PC-3 (cell line): ENCODE measurements at regions not wholly inside any gene's neighbourhood (a gene's known extent, or its start where the extent isn't known, plus 50 kb on each side); places are given as distances from the start of the nearest gene placed in this dataset.

Experiments
- ATAC-seq: fragments of 200-7000 bp; cut with Tn5 transposase; 2 replicates; pipeline ENCODE4 v1.9.1; 2020; ENCODE audit warnings: mild to moderate bottlenecking, moderate library complexity
- BruUV-seq: library from RNA; stranded (reverse); fragments of 400-500 nt; replicated peaks from 2 replicates; lab custom pipeline; 2021; lab: Mats Ljungman, UMichigan
- CTCF ChIA-PET: fragments of 300-600 bp; sonication (Branson Sonifier 250); formaldehyde crosslinking; loops from one replicate; lab custom pipeline; 2022; ENCODE audit warnings: antibody characterized with exemption; lab: Charles Lee
- POLR2A ChIA-PET: fragments of 300-600 bp; sonication (Branson Sonifier 250); formaldehyde crosslinking; loops from one replicate; lab custom pipeline; 2022; ENCODE audit warnings: antibody characterized with exemption; ENCODE audit not compliant: unreplicated experiment; lab: Charles Lee
- DNase-seq: peaks from one replicate; pipeline ENCODE4 v3.0.0-alpha.2; 2015
- H2AFZ ChIP-seq: fragments of 300-600 bp; sonication (generic); 2 replicates; pipeline ENCODE4 v1.6.0; 2016; ENCODE audit warnings: antibody characterized with exemption, low read length
- H3F3A ChIP-seq: fragments of 300-600 bp; sonication (generic); one replicate; pipeline ENCODE4 v1.6.0; 2017; ENCODE audit warnings: antibody characterized with exemption, low read length, control low read depth, mild to moderate bottlenecking; ENCODE audit not compliant: unreplicated experiment
- H3K27ac ChIP-seq: fragments of 300-600 bp; sonication (generic); 2 replicates; pipeline ENCODE4 v1.5.1; 2016; ENCODE audit warnings: mild to moderate bottlenecking, low read length
- H3K27me3 ChIP-seq: fragments of 300-600 bp; sonication (generic); 2 replicates; pipeline ENCODE4 v1.6.1; 2016; ENCODE audit warnings: low read length, mixed read lengths
- H3K36me3 ChIP-seq: fragments of 300-600 bp; sonication (generic); 2 replicates; pipeline ENCODE4 v1.6.1; 2016; ENCODE audit warnings: low read depth, mixed run types, low read length, mixed read lengths
- H3K4me1 ChIP-seq: fragments of 300-600 bp; sonication (generic); 2 replicates; pipeline ENCODE4 v1.5.1; 2016; ENCODE audit warnings: low read length; ENCODE audit not compliant: insufficient read depth
- H3K4me2 ChIP-seq: fragments of 300-600 bp; sonication (generic); 2 replicates; pipeline ENCODE4 v1.6.0; 2016; ENCODE audit warnings: low read length
- H3K4me3 ChIP-seq: fragments of 300-600 bp; sonication (generic); 2 replicates; pipeline ENCODE4 v1.5.1; 2016; ENCODE audit warnings: mild to moderate bottlenecking, low read length, mixed read lengths
- H3K79me2 ChIP-seq: fragments of 300-600 bp; sonication (generic); 2 replicates; pipeline ENCODE4 v1.6.1; 2017; ENCODE audit warnings: low read length, mixed read lengths
- H3K9ac ChIP-seq: fragments of 300-600 bp; sonication (generic); 2 replicates; pipeline ENCODE4 v1.6.0; 2016; ENCODE audit warnings: mild to moderate bottlenecking, low read length
- H3K9me2 ChIP-seq: fragments of 300-600 bp; sonication (generic); replicated peaks from 2 replicates; pipeline ENCODE4 v1.6.1; 2016; ENCODE audit warnings: mixed run types, low read length, mixed read lengths
- H3K9me3 ChIP-seq: fragments of 300-600 bp; sonication (generic); 2 replicates; pipeline ENCODE4 v1.6.1; 2016; ENCODE audit warnings: low read length, mixed read lengths
- H4K20me1 ChIP-seq: fragments of 300-600 bp; sonication (generic); 2 replicates; pipeline ENCODE4 v1.6.1; 2016; ENCODE audit warnings: low read length, mixed read lengths
- EZH2 ChIP-seq: fragments of 300-600 bp; sonication (generic); IDR thresholded peaks from one replicate; pipeline ENCODE4 v1.6.1; 2017; ENCODE audit warnings: antibody characterized with exemption, mild to moderate bottlenecking, low read length; ENCODE audit not compliant: unreplicated experiment
- EZH2phosphoT487 ChIP-seq: fragments of 300-600 bp; sonication (generic); IDR thresholded peaks from 2 replicates; pipeline ENCODE4 v1.6.1; 2018; ENCODE audit warnings: mild to moderate bottlenecking, antibody characterized with exemption, low read length, borderline replicate concordance
- intact Hi-C: fragments of 100-400 bp; cut with micrococcal nuclease; formaldehyde crosslinking; loops from 2 replicates; pipeline ENCODE4 v1.9.0; 2023
- TF ChIP-seq, protein P1 (sequence below): fragments of 300-600 bp; sonication (generic); conservative IDR thresholded peaks from 2 replicates; pipeline ENCODE4 v1.5.1; 2017; ENCODE audit warnings: antibody characterized with exemption, low read depth, mild to moderate bottlenecking, low read length

DNA sequence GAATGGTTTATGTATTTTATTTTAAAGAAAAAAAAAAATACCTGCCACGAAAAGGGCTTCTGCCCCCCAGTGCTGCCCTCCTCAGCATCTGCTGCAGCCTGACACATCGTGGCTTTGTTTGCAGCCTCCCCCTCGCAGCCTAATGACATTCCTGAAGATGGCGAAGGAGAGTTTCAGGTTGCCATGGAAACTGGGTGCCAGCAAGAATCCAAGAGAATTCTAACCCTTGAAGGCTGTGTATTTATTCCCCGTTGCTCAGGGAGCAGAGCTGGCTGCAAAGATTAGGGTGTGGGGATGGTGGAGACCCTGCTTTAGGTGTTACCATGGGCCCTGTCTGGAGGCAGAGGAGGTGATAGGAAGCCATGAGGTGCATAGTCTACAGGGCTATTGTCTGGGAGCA, 126.6 kb downstream of the NSG2 start:
- Histone ChIP-seq H3K27ac (no peak overlapping the region), H3K4me3 (no peak overlapping the region), H3K79me2 (no peaks in the 10 kb centered on the region), H3K27me3 (peaks cover 52% of the 10 kb centered on the region), H2AFZ (no peak overlapping the region), H3K36me3 (no peaks in the 10 kb centered on the region), H3K9ac (no peak overlapping the region), H3F3A (no peaks in the 10 kb centered on the region), H3K9me2 (no peaks in the 10 kb centered on the region), H3K4me1 (no peaks in the 10 kb centered on the region), H4K20me1 (no peaks in the 10 kb centered on the region), H3K4me2 (no peak overlapping the region), H3K9me3 (no peaks in the 10 kb centered on the region)
- CTCF ChIA-PET, result no interaction called here
- no peak for TF ChIP-seq EZH2
- TF ChIP-seq EZH2phosphoT487, result no peak
- TF ChIP-seq, protein P1, sequence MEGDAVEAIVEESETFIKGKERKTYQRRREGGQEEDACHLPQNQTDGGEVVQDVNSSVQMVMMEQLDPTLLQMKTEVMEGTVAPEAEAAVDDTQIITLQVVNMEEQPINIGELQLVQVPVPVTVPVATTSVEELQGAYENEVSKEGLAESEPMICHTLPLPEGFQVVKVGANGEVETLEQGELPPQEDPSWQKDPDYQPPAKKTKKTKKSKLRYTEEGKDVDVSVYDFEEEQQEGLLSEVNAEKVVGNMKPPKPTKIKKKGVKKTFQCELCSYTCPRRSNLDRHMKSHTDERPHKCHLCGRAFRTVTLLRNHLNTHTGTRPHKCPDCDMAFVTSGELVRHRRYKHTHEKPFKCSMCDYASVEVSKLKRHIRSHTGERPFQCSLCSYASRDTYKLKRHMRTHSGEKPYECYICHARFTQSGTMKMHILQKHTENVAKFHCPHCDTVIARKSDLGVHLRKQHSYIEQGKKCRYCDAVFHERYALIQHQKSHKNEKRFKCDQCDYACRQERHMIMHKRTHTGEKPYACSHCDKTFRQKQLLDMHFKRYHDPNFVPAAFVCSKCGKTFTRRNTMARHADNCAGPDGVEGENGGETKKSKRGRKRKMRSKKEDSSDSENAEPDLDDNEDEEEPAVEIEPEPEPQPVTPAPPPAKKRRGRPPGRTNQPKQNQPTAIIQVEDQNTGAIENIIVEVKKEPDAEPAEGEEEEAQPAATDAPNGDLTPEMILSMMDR, result no peak
- no peak for ATAC-seq
- intact Hi-C loops, result no loop called here
- DNase-seq, result no peak
- BruUV-seq, result no TSS peak
- POLR2A ChIA-PET, result no interaction called here

DNA sequence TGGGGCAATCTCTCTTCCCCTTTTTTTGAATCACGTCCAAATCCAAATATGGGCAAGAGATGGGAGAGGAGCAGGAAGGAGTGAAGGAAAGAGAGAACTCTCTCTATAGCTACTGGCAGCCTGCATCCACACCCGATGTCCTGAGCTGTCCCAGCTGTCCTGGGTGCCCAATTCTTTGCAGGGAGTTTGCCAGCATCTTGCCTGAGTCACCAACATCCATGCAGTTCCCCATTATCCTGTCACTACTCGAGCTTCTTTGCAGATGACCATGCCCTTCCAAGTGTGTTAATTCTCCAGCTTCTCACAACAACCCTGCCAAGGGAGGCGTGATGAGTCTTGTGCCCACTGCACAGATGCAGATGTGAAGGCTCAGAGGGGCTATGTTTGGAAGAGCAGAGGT, 127.1 kb downstream of the NSG2 start:
- Histone ChIP-seq H3K9ac (no peak overlapping the region), H3K4me1 (no peaks in the 10 kb centered on the region), H3F3A (no peaks in the 10 kb centered on the region), H3K36me3 (no peaks in the 10 kb centered on the region), H2AFZ (no peak overlapping the region), H3K9me2 (no peaks in the 10 kb centered on the region), H3K27me3 (peaks cover 52% of the 10 kb centered on the region), H3K79me2 (no peaks in the 10 kb centered on the region), H3K4me2 (no peak overlapping the region), H4K20me1 (no peaks in the 10 kb centered on the region), H3K4me3 (no peak overlapping the region), H3K27ac (no peak overlapping the region), H3K9me3 (no peaks in the 10 kb centered on the region)
- no peak for ATAC-seq
- CTCF ChIA-PET, result no interaction called here
- POLR2A ChIA-PET, result no interaction called here
- intact Hi-C loops, result no loop called here
- TF ChIP-seq EZH2 (no peak), EZH2phosphoT487 (no peak)
- TF ChIP-seq, protein P1, result no peak
- DNase-seq, result no peak
- no TSS peak for BruUV-seq

DNA sequence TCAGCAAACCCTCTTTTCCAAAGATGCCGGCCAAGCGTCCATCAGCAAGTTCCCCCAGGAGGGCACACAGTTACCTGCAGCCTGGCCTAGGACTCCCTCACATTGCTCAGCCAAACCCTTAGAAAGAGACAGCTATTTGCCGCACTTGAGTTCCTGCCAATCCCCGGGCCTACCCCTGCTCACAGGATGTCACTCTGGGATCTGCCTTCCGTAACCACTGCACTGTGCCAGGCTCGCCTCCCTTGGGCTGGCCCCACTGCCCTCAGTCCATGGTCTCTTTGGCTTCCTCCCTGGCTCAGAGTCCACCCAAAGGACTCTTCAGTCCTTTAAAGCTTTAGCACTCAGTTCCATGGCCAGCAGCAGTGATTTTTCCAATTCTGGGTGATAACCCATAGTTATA, 128.3 kb downstream of the NSG2 start:
- no peak overlapping the region for H3K27ac ChIP-seq
- no peak overlapping the region for H3K9ac ChIP-seq
- POLR2A ChIA-PET, result no interaction called here
- no peaks in the 10 kb centered on the region for H3K9me2 ChIP-seq
- no peaks in the 10 kb centered on the region for H4K20me1 ChIP-seq
- no peaks in the 10 kb centered on the region for H3K36me3 ChIP-seq
- no peaks in the 10 kb centered on the region for H3K9me3 ChIP-seq
- CTCF ChIA-PET, result no interaction called here
- no peak for DNase-seq
- H3K79me2 ChIP-seq, result no peaks in the 10 kb centered on the region
- H2AFZ ChIP-seq, result no peak overlapping the region
- intact Hi-C loops, result no loop called here
- no TSS peak for BruUV-seq
- no peak for TF ChIP-seq EZH2phosphoT487
- no peak for TF ChIP-seq EZH2
- TF ChIP-seq, protein P1, result no peak
- no peaks in the 10 kb centered on the region for H3K4me1 ChIP-seq
- peaks cover 64% of the 10 kb centered on the region for H3K27me3 ChIP-seq
- H3K4me3 ChIP-seq, result no peak overlapping the region
- H3F3A ChIP-seq, result no peaks in the 10 kb centered on the region
- no peak for ATAC-seq
- no peak overlapping the region for H3K4me2 ChIP-seq
